ENCODE measurements at regions not wholly inside any gene's neighbourhood (a gene's known extent, or its start where the extent isn't known, plus 50 kb on each side); places are given as distances from the start of the nearest gene placed in this dataset.

GRCh38 chrX:4181782-4182407 is 468.4 kb upstream of the PRKX start:
- H3K4me2 ChIP-seq (ENCODE audit: insufficient read depth, low read length), result no peak overlapping the region
- ATAC-seq (no peak), DNase-seq (ENCODE audit: extremely low read depth in 1 of 4, low spot score in 3 of 4) (no peak), FAIRE-seq (no peak)
- in situ Hi-C loops (cut with MboI), result no loop called here
- H3K9me1 ChIP-seq (ENCODE audit: control insufficient read depth, insufficient read depth, low read length), result no peaks in the 10 kb centered on the region
- no peaks in the 10 kb centered on the region for H3K36me3 ChIP-seq (ENCODE audit: control insufficient read depth, insufficient read depth, low read length)
- TF ChIP-seq ZNF436 (CRISPR knock-in tag; IDR thresholded peaks at IDR 0.05) (no peak), ELF1 (tag; IDR thresholded peaks at IDR 0.05) (no peak), CBFB (CRISPR knock-in tag; IDR thresholded peaks at IDR 0.05) (no peak), GTF3C2 (IDR thresholded peaks at IDR 0.05; ENCODE audit: borderline replicate concordance, extremely low read depth, insufficient read length) (no peak), NFATC3 (IDR thresholded peaks at IDR 0.05) (no peak)
- ChIA-PET CTCF (ENCODE audit: low intra/inter-chr PET ratio) (no interaction called here), POLR2A (no interaction called here)
- no TSS peak for BruUV-seq (replicated peaks)
- H3K27me3 ChIP-seq (ENCODE audit: control insufficient read depth in 2 of 2, insufficient read depth in 2 of 2, low read length in 2 of 2), result no peaks in the 10 kb centered on the region
- 0% methylated on average over 4 of the region's 4 CpGs for WGBS (ENCODE audit: insufficient coverage, low coverage, missing lambda C conversion rate)
- no peak overlapping the region for H3K27ac ChIP-seq (ENCODE audit: extremely low read depth, low read depth, low read length)
- H3K9ac ChIP-seq (ENCODE audit: insufficient read depth in 1 of 2, low read depth in 2 of 2, low read length in 2 of 2), result no peak overlapping the region
- H3K4me3 ChIP-seq, result no peak overlapping the region
- intact Hi-C loops (cut with micrococcal nuclease), result no loop called here
- no peaks in the 10 kb centered on the region for H4K20me1 ChIP-seq (replicated peaks; ENCODE audit: control insufficient read depth, insufficient read depth, low read length)
- no peak overlapping the region for H2AFZ ChIP-seq (ENCODE audit: low read depth, low read length)
- H3K79me2 ChIP-seq (ENCODE audit: control insufficient read depth, insufficient read depth, low read length), result no peaks in the 10 kb centered on the region
- no peaks in the 10 kb centered on the region for H3K4me1 ChIP-seq (replicated peaks in 1 of 2; ENCODE audit: control insufficient read depth in 2 of 2, insufficient read depth in 2 of 2, low read length in 2 of 2)
- no peaks in the 10 kb centered on the region for H3K9me3 ChIP-seq (replicated peaks; ENCODE audit: control insufficient read depth, insufficient read depth, low read depth, low read length)
